DND-41 (cell line): ENCODE measurements at regions not wholly inside any gene's neighbourhood (a gene's known extent, or its start where the extent isn't known, plus 50 kb on each side); places are given as distances from the start of the nearest gene placed in this dataset.

Experiments used
- ATAC-seq: fragments of 200-7000 bp; cut with Tn5 transposase; 3 replicates; pipeline ENCODE4 v1.9.1; 2021; ENCODE audit warnings: low read depth; ENCODE audit not compliant: insufficient read depth
- DNase-seq: peaks from one replicate; pipeline ENCODE4 v3.0.0-alpha.2; 2020
- H2AFZ ChIP-seq: 2 replicates; pipeline ENCODE4 v1.6.0; 2012; ENCODE audit warnings: low read depth, low read length
- H3K27ac ChIP-seq: 2 replicates; pipeline ENCODE4 v1.5.1; 2012; ENCODE audit warnings: low read length, inconsistent platforms
- H3K27me3 ChIP-seq: fragments of 200-600 bp; sonication (generic); 2 replicates; pipeline ENCODE4 v1.6.0; 2012; ENCODE audit warnings: low read length, mild to moderate bottlenecking, inconsistent platforms; ENCODE audit not compliant: insufficient read depth, poor library complexity
- H3K36me3 ChIP-seq: 2 replicates; pipeline ENCODE4 v1.5.1; 2012; ENCODE audit warnings: low read length, inconsistent platforms; ENCODE audit not compliant: insufficient read depth
- H3K4me1 ChIP-seq: 2 replicates; pipeline ENCODE4 v1.5.1; 2012; ENCODE audit warnings: mild to moderate bottlenecking, low read length; ENCODE audit not compliant: insufficient read depth
- H3K4me2 ChIP-seq: 2 replicates; pipeline ENCODE4 v1.6.0; 2012; ENCODE audit warnings: mild to moderate bottlenecking, moderate library complexity, low read length, inconsistent platforms; ENCODE audit not compliant: insufficient read depth
- H3K4me3 ChIP-seq, 2 experiments: fragments of 200-600 bp in 1 of 2; shearing (Covaris generic) in 1 of 2; 2 replicates each; pipeline ENCODE4 v1.5.1; 2012 to 2016; ENCODE audit warnings: inconsistent platforms in 2 of 2, low read length in 2 of 2, mild to moderate bottlenecking in 2 of 2, low read depth in 1 of 2, moderate library complexity in 1 of 2
- H3K79me2 ChIP-seq: 2 replicates; pipeline ENCODE4 v1.6.0; 2012; ENCODE audit warnings: low read length, inconsistent platforms; ENCODE audit not compliant: insufficient read depth
- H3K9ac ChIP-seq: 2 replicates; pipeline ENCODE4 v1.6.0; 2012; ENCODE audit warnings: low read depth, mild to moderate bottlenecking, inconsistent platforms, low read length, moderate library complexity
- H3K9me3 ChIP-seq: 2 replicates; pipeline ENCODE4 v1.5.1; 2012; ENCODE audit warnings: low read length, moderate library complexity, mild to moderate bottlenecking, inconsistent platforms; ENCODE audit not compliant: insufficient read depth, severe bottlenecking
- H4K20me1 ChIP-seq: 2 replicates; pipeline ENCODE4 v1.6.0; 2012; ENCODE audit warnings: low read length; ENCODE audit not compliant: insufficient read depth
- CTCF ChIP-seq: IDR thresholded peaks from 2 replicates; pipeline ENCODE4 v1.5.1; 2012; ENCODE audit warnings: borderline replicate concordance, low read length, moderate library complexity, mild to moderate bottlenecking; ENCODE audit not compliant: poor library complexity, severe bottlenecking; ENCODE audit errors: extremely low read depth
- EZH2 ChIP-seq: IDR thresholded peaks from 3 replicates; pipeline ENCODE4 v1.6.1; 2012; ENCODE audit warnings: borderline replicate concordance, low read depth, mild to moderate bottlenecking, moderate library complexity, low read length, inconsistent platforms; ENCODE audit not compliant: severe bottlenecking

DNA sequence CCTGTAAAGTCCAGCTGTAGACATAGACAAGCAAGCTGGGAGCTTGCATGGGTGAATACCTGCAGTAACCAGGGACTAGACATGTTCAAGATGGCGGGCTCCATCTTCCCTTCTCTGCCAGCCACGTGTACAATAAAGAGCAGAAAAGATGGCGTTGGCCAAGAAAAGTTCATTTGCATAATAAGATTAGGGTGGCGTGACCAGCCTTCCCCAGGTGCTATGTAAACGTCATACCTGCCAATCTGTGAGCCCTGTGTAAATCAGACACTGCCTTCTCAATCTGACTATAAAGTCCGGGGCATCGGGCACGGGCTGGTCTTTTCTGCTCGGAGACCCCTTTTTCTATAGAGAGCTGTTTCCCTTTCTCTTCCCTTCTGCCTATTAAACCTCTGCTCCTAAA, 101.6 kb upstream of the XPO1 start:
- Histone ChIP-seq H3K4me3 (no peak overlapping the region), H3K9me3 (no peaks in the 10 kb centered on the region), H3K4me1 (no peaks in the 10 kb centered on the region), H4K20me1 (no peaks in the 10 kb centered on the region), H3K27ac (no peak overlapping the region), H3K27me3 (no peaks in the 10 kb centered on the region), H3K36me3 (no peaks in the 10 kb centered on the region), H3K4me2 (no peak overlapping the region), H2AFZ (no peak overlapping the region), H3K79me2 (no peaks in the 10 kb centered on the region), H3K9ac (no peak overlapping the region)
- DNase-seq (no peak), ATAC-seq (no peak)
- no peak for TF ChIP-seq CTCF
- TF ChIP-seq EZH2 = no peak

DNA sequence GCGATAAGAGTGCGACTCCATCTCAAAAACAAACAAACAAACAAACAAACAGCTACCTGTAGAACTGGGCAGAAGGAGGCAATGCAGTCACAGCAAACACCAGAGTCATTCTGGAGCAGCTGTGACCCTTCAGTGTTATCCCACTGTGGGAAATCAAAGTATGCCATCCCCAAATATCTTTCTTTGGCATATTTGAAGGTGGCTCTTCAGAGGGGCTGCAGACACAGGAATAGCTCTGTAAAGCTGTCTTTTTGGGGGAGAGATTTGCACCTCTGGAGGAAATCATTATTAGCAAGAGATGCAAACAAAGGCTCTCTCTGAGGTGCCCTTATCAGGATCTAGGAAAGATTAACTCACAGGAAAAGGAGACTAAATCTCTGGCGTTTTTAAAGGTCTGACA, 98.5 kb upstream of the XPO1 start:
- no peak for DNase-seq
- Histone ChIP-seq H4K20me1 (no peaks in the 10 kb centered on the region), H3K9me3 (no peaks in the 10 kb centered on the region), H3K4me1 (no peaks in the 10 kb centered on the region), H3K4me2 (no peak overlapping the region), H3K27me3 (no peaks in the 10 kb centered on the region), H3K27ac (no peak overlapping the region), H3K79me2 (no peaks in the 10 kb centered on the region), H2AFZ (no peak overlapping the region), H3K36me3 (no peaks in the 10 kb centered on the region), H3K4me3 (no peak overlapping the region), H3K9ac (no peak overlapping the region)
- ATAC-seq = no peak
- TF ChIP-seq EZH2 (no peak), CTCF (no peak)

DNA sequence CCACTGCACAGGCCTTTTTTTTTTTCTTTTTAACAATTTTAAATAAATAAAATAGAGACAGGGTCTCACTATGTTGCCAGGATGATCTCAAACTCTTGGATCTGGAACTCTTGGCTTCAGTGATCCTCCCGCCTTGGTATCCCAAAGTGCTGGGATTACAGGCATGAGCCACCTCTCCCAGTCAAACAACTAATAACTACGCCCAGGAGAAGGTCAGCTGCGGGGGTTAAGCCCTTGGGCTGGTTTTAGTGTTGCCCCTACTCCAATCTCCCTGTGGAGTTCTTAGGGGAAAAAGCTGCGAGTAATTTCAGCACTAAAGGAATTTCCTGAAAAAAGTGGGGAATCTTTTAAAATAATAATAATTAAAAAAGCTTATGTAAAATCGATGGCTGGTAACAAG, 96.4 kb upstream of the XPO1 start:
- Histone ChIP-seq H3K36me3 (no peaks in the 10 kb centered on the region), H3K27me3 (no peaks in the 10 kb centered on the region), H3K27ac (no peak overlapping the region), H3K4me3 (no peak overlapping the region), H3K4me2 (no peak overlapping the region), H3K79me2 (no peaks in the 10 kb centered on the region), H3K9me3 (no peaks in the 10 kb centered on the region), H4K20me1 (no peaks in the 10 kb centered on the region), H2AFZ (no peak overlapping the region), H3K4me1 (no peaks in the 10 kb centered on the region), H3K9ac (no peak overlapping the region)
- TF ChIP-seq EZH2 (no peak), CTCF (no peak)
- ATAC-seq (no peak), DNase-seq (no peak)

DNA sequence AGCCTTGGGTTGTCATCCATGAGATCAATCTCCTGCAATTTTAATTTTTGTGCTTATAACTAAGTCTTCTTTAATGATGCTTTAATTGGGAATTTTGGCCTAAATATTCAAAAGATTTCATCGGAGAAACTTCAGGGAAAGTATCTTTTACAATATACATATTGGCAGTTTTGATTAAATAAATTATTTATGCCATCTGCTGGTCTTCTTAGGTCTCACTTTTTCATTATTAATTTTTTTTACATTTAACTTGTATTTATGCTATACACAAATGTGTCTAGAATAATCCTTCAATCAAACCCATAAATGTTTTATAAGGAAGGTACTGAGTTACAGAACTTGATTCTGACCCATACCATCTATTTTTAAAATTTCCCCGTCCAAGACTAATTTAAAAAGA, 95.1 kb upstream of the XPO1 start:
- Histone ChIP-seq H3K9me3 (no peaks in the 10 kb centered on the region), H3K27ac (no peak overlapping the region), H3K4me2 (no peak overlapping the region), H3K4me1 (no peaks in the 10 kb centered on the region), H3K79me2 (no peaks in the 10 kb centered on the region), H2AFZ (no peak overlapping the region), H3K4me3 (no peak overlapping the region), H3K9ac (no peak overlapping the region), H3K36me3 (no peaks in the 10 kb centered on the region), H3K27me3 (no peaks in the 10 kb centered on the region), H4K20me1 (no peaks in the 10 kb centered on the region)
- no peak for ATAC-seq
- TF ChIP-seq CTCF (no peak), EZH2 (no peak)
- DNase-seq = no peak
